ENCODE measurements at regions not wholly inside any gene's neighbourhood (a gene's known extent, or its start where the extent isn't known, plus 50 kb on each side); places are given as distances from the start of the nearest gene placed in this dataset.
"Not testable (repeated sequence)": the region's sequence is repeated elsewhere in the genome, so short reads cannot be mapped to it uniquely, and the experiment has no call there.

DNA sequence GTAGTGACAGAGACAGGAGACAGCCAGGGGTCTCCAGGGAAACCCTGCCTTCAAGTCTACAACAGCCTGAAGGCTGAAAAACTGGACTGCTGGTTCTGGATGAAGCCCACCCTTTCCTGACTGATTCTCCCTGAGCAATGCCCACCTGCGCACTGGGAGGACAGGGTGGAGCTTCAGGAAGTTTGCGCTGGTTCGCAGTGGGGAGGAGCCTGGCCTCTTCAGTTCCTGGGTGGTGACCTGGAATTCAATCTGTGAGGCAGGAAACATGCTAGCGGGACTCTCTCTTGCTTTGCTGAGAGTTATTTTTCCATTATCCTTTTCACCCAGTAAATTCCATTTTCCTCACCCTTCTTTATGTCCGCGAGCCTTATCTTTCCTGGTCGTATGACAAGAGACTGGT is 600.8 kb downstream of the TRHDE start:
- DNase-seq (ENCODE audit: low read depth, low spot score): no peak
- no peak overlapping the region for H3K4me3 ChIP-seq (ENCODE audit: low read depth, low read length)
- no peak for TF ChIP-seq CTCF (IDR thresholded peaks at IDR 0.05; ENCODE audit: low read depth, low read length)
- in situ Hi-C loops (cut with HindIII; ENCODE audit: low sequenced_read_pairs): no loop called here

GRCh38 chr12:72876092-72876491 is 603.9 kb downstream of the TRHDE start:
- no peak for DNase-seq (ENCODE audit: low read depth, low spot score)
- no peak for TF ChIP-seq CTCF (IDR thresholded peaks at IDR 0.05; ENCODE audit: low read depth, low read length)
- in situ Hi-C loops (cut with HindIII; ENCODE audit: low sequenced_read_pairs): no loop called here

GRCh38 chr12:72888693-72889092 is 616.5 kb downstream of the TRHDE start:
- no peak overlapping the region for H3K4me3 ChIP-seq (ENCODE audit: low read depth, low read length)
- no peak for DNase-seq (ENCODE audit: low read depth, low spot score)
- in situ Hi-C loops (cut with HindIII; ENCODE audit: low sequenced_read_pairs): no loop called here
- no peak for TF ChIP-seq CTCF (IDR thresholded peaks at IDR 0.05; ENCODE audit: low read depth, low read length)

More at GRCh38 chr12:72876092-72876491, 603.9 kb downstream of the TRHDE start:
- no peak overlapping the region for H3K4me3 ChIP-seq (ENCODE audit: low read depth, low read length)

DNA sequence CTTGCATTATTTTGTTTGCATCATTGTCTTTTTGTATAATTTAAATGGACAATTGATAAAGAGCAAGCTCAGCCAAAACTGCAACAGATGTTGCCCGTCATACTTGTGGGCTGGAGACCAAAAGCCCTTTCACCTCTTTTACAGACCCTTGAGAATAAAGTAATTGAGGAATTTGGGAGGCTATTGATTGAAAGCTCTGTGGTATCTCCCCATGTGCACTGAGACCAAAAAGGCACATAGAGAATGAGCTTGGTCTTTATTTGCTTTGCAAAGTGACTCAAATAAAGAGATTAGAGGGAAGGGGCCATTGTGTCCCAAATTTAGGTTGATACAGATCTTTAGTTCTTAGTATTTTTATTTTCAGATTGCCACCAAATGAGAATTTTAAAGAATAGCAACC is 617.6 kb downstream of the TRHDE start:
- no peak for DNase-seq (ENCODE audit: low read depth, low spot score)
- TF ChIP-seq CTCF (IDR thresholded peaks at IDR 0.05; ENCODE audit: low read depth, low read length): no peak
- in situ Hi-C loops (cut with HindIII; ENCODE audit: low sequenced_read_pairs): no loop called here
- H3K4me3 ChIP-seq (ENCODE audit: low read depth, low read length): no peak overlapping the region

GRCh38 chr12:72901685-72902084 is 629.5 kb downstream of the TRHDE start:
- DNase-seq (ENCODE audit: low read depth, low spot score): no peak
- TF ChIP-seq CTCF (IDR thresholded peaks at IDR 0.05; ENCODE audit: low read depth, low read length): no peak
- in situ Hi-C loops (cut with HindIII; ENCODE audit: low sequenced_read_pairs): no loop called here
- H3K4me3 ChIP-seq (ENCODE audit: low read depth, low read length): no peak overlapping the region

DNA sequence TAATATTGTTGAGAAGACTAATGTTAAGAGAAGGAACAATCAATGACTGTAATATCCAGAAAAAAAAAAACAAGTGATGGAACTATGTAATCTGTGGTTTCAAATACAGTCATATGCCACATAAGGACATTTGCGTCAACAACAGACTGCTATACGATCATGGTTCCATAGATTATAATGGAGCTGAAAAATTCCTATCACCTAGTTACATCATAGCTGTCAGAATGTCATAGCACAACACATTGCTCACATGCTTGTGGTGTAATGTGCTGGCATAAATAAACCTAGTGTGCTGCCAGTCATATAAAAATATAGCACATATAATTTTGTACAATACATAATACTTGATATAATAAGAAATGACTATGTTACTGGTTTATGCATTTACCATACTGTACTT is 653.5 kb downstream of the TRHDE start:
- TF ChIP-seq CTCF (IDR thresholded peaks at IDR 0.05; ENCODE audit: low read depth, low read length): no peak
- H3K4me3 ChIP-seq (ENCODE audit: low read depth, low read length): no peak overlapping the region
- DNase-seq (ENCODE audit: low read depth, low spot score): no peak
- in situ Hi-C loops (cut with HindIII; ENCODE audit: low sequenced_read_pairs): no loop called here

- DNase-seq (ENCODE audit: low read depth, low spot score); H3K4me3 ChIP-seq (ENCODE audit: low read depth, low read length); in situ Hi-C loops (cut with HindIII; ENCODE audit: low sequenced_read_pairs): not testable (repeated sequence)
Measured at GRCh38 chr12:72931838-72932237, 659.7 kb downstream of the TRHDE start.
